AML-193 (cell line): ENCODE measurements at regions not wholly inside any gene's neighbourhood (a gene's known extent, or its start where the extent isn't known, plus 50 kb on each side); places are given as distances from the start of the nearest gene placed in this dataset.

Experiments used
- DNase-seq, 2 experiments: peaks; one replicate each; lab custom pipeline; 2025; lab: John Stamatoyannopoulos, UW

- DNase-seq = no peak
These were observed 72.1 kb upstream of the TNRC6C start for GRCh38 chr17:77886387-77886728.

GRCh38 chr17:77887110-77887463 lies 71.4 kb upstream of the TNRC6C start:
- no peak for DNase-seq

GRCh38 chr17:77887464-77888241 lies 70.8 kb upstream of the TNRC6C start:
- DNase-seq = no peak

GRCh38 chr17:77888242-77889134 lies 70.0 kb upstream of the TNRC6C start:
- no peak for DNase-seq

GRCh38 chr17:77889135-77889505 lies 69.4 kb upstream of the TNRC6C start:
- DNase-seq = no peak

- no peak for DNase-seq
These were observed 68.4 kb upstream of the TNRC6C start for GRCh38 chr17:77889866-77890760.

- DNase-seq = no peak
These were observed 67.7 kb upstream of the TNRC6C start for GRCh38 chr17:77890771-77891170.

- DNase-seq = no peak
These were observed 66.9 kb upstream of the TNRC6C start for GRCh38 chr17:77891602-77892001.

- DNase-seq = no peak
These were observed 66.5 kb upstream of the TNRC6C start for GRCh38 chr17:77892031-77892430.

GRCh38 chr17:77892469-77893143 lies 65.9 kb upstream of the TNRC6C start:
- no peak for DNase-seq

GRCh38 chr17:77893144-77894044 lies 65.1 kb upstream of the TNRC6C start:
- no peak for DNase-seq

- DNase-seq = no peak
These were observed 64.2 kb upstream of the TNRC6C start for GRCh38 chr17:77894126-77894956.

- DNase-seq = no peak
These were observed 60.7 kb upstream of the TNRC6C start for GRCh38 chr17:77897741-77898301.

GRCh38 chr17:77898521-77899434 lies 59.7 kb upstream of the TNRC6C start:
- no peak for DNase-seq

- DNase-seq = no peak
These were observed 59.0 kb upstream of the TNRC6C start for GRCh38 chr17:77899498-77899897.

GRCh38 chr17:77901481-77901880 lies 57.0 kb upstream of the TNRC6C start:
- DNase-seq = no peak

- no peak for DNase-seq
These were observed 53.2 kb upstream of the TNRC6C start for GRCh38 chr17:77905266-77905665.

GRCh38 chr17:77905766-77906165 lies 52.7 kb upstream of the TNRC6C start:
- no peak for DNase-seq
